ENCODE measurements at regions not wholly inside any gene's neighbourhood (a gene's known extent, or its start where the extent isn't known, plus 50 kb on each side); places are given as distances from the start of the nearest gene placed in this dataset.

GRCh38 chr21:22319435-22319834 is 1321.2 kb downstream of the NCAM2 start:
- TF ChIP-seq POLR2AphosphoS5 (IDR thresholded peaks at IDR 0.05; ENCODE audit: low read depth, low read length) (no peak), FOXP2 (optimal IDR thresholded peaks at IDR 0.05; ENCODE audit: borderline replicate concordance, extremely low read depth, extremely low read length, insufficient read depth) (no peak)
